Activated T-cell treated with anti-CD3 and anti-CD28 coated beads, Interleukin-2, amount 50 U/mL, for 24 hours (primary cell): ENCODE measurements at regions not wholly inside any gene's neighbourhood (a gene's known extent, or its start where the extent isn't known, plus 50 kb on each side); places are given as distances from the start of the nearest gene placed in this dataset.
"Not testable (repeated sequence)": the region's sequence is repeated elsewhere in the genome, so short reads cannot be mapped to it uniquely, and the experiment has no call there.

Source experiments
- DNase-seq: peaks from one replicate; pipeline ENCODE4 v3.0.0-alpha.2; 2020
- H3K27ac Mint-ChIP-seq: 2 replicates; pipeline ENCODE4 v1.8.0; 2020; ENCODE audit warnings: mild to moderate bottlenecking, mixed read lengths
- H3K27me3 Mint-ChIP-seq: 2 replicates; pipeline ENCODE4 v1.8.0; 2020; ENCODE audit warnings: mixed read lengths
- H3K36me3 Mint-ChIP-seq: 2 replicates; pipeline ENCODE4 v1.8.0; 2020; ENCODE audit warnings: low read depth, mixed read lengths
- H3K4me1 Mint-ChIP-seq: 2 replicates; pipeline ENCODE4 v1.8.0; 2020; ENCODE audit warnings: low read depth, mixed read lengths
- H3K4me3 Mint-ChIP-seq: 2 replicates; pipeline ENCODE4 v1.8.0; 2020; ENCODE audit warnings: mild to moderate bottlenecking, moderate library complexity, mixed read lengths
- H3K9me3 Mint-ChIP-seq: 2 replicates; pipeline ENCODE4 v1.8.0; 2020; ENCODE audit warnings: mixed read lengths

- no peaks in the 10 kb centered on the region for H3K36me3 Mint-ChIP-seq
- H3K27ac Mint-ChIP-seq, result no peak overlapping the region
- H3K27me3 Mint-ChIP-seq, result no peaks in the 10 kb centered on the region
- H3K9me3 Mint-ChIP-seq, result peaks cover 6% of the 10 kb centered on the region
- no peak overlapping the region for H3K4me3 Mint-ChIP-seq
- DNase-seq, result no peak
- no peaks in the 10 kb centered on the region for H3K4me1 Mint-ChIP-seq
Observed at GRCh38 chr5:92963800-92964199, 617.2 kb downstream of the NR2F1-AS1 start.

GRCh38 chr5:92962752-92963151 lies 618.3 kb downstream of the NR2F1-AS1 start:
- no peak for DNase-seq
- no peaks in the 10 kb centered on the region for H3K27me3 Mint-ChIP-seq
- no peak overlapping the region for H3K4me3 Mint-ChIP-seq
- H3K4me1 Mint-ChIP-seq, result no peaks in the 10 kb centered on the region
- H3K36me3 Mint-ChIP-seq, result no peaks in the 10 kb centered on the region
- peaks cover 5% of the 10 kb centered on the region for H3K9me3 Mint-ChIP-seq
- H3K27ac Mint-ChIP-seq, result no peak overlapping the region

GRCh38 chr5:92956886-92957285 lies 624.1 kb downstream of the NR2F1-AS1 start:
- DNase-seq, result no peak
- no peaks in the 10 kb centered on the region for H3K36me3 Mint-ChIP-seq
- no peak overlapping the region for H3K27ac Mint-ChIP-seq
- no peak overlapping the region for H3K4me3 Mint-ChIP-seq
- peaks cover 15% of the 10 kb centered on the region for H3K9me3 Mint-ChIP-seq
- no peaks in the 10 kb centered on the region for H3K4me1 Mint-ChIP-seq
- H3K27me3 Mint-ChIP-seq, result no peaks in the 10 kb centered on the region

- Mint-ChIP-seq H3K27ac (no peak overlapping the region), H3K9me3 (peaks cover 44% of the 10 kb centered on the region), H3K4me1 (no peaks in the 10 kb centered on the region), H3K4me3 (no peak overlapping the region), H3K36me3 (no peaks in the 10 kb centered on the region), H3K27me3 (no peaks in the 10 kb centered on the region)
- no peak for DNase-seq
Observed at GRCh38 chr5:92952243-92952642, 628.8 kb downstream of the NR2F1-AS1 start.

GRCh38 chr5:92951746-92952145 lies 629.3 kb downstream of the NR2F1-AS1 start:
- Mint-ChIP-seq H3K36me3 (no peaks in the 10 kb centered on the region), H3K4me3 (no peak overlapping the region), H3K4me1 (no peaks in the 10 kb centered on the region), H3K9me3 (peaks cover 44% of the 10 kb centered on the region), H3K27ac (no peak overlapping the region), H3K27me3 (no peaks in the 10 kb centered on the region)
- DNase-seq, result no peak

- H3K9me3 Mint-ChIP-seq, result peaks cover 29% of the 10 kb centered on the region
Observed at GRCh38 chr5:92946546-92946945, 634.5 kb downstream of the NR2F1-AS1 start.

GRCh38 chr5:92945605-92946097 lies 635.4 kb downstream of the NR2F1-AS1 start:
- no peaks in the 10 kb centered on the region for H3K4me1 Mint-ChIP-seq
- no peaks in the 10 kb centered on the region for H3K27me3 Mint-ChIP-seq
- H3K27ac Mint-ChIP-seq, result no peak overlapping the region
- H3K36me3 Mint-ChIP-seq, result no peaks in the 10 kb centered on the region
- DNase-seq, result no peak
- no peak overlapping the region for H3K4me3 Mint-ChIP-seq
- H3K9me3 Mint-ChIP-seq, result peaks cover 25% of the 10 kb centered on the region

More at GRCh38 chr5:92946546-92946945, 634.5 kb downstream of the NR2F1-AS1 start:
- no peak overlapping the region for H3K27ac Mint-ChIP-seq
- no peak for DNase-seq
- no peaks in the 10 kb centered on the region for H3K4me1 Mint-ChIP-seq
- H3K36me3 Mint-ChIP-seq, result no peaks in the 10 kb centered on the region
- H3K4me3 Mint-ChIP-seq, result no peak overlapping the region
- H3K27me3 Mint-ChIP-seq, result no peaks in the 10 kb centered on the region

- Mint-ChIP-seq H3K36me3 (no peaks in the 10 kb centered on the region), H3K27ac (no peak overlapping the region), H3K4me1 (no peaks in the 10 kb centered on the region), H3K9me3 (peaks cover 22% of the 10 kb centered on the region), H3K4me3 (no peak overlapping the region), H3K27me3 (no peaks in the 10 kb centered on the region)
- no peak for DNase-seq
Observed at GRCh38 chr5:92944903-92945604, 636.0 kb downstream of the NR2F1-AS1 start.

- DNase-seq, result no peak
- Mint-ChIP-seq H3K4me1 (no peaks in the 10 kb centered on the region), H3K4me3 (no peak overlapping the region), H3K36me3 (no peaks in the 10 kb centered on the region), H3K9me3 (peaks cover 17% of the 10 kb centered on the region), H3K27ac (no peak overlapping the region), H3K27me3 (no peaks in the 10 kb centered on the region)
Observed at GRCh38 chr5:92944337-92944736, 636.7 kb downstream of the NR2F1-AS1 start.

- no peaks in the 10 kb centered on the region for H3K4me1 Mint-ChIP-seq
- no peak for DNase-seq
- H3K36me3 Mint-ChIP-seq, result no peaks in the 10 kb centered on the region
- H3K27me3 Mint-ChIP-seq, result no peaks in the 10 kb centered on the region
- no peak overlapping the region for H3K27ac Mint-ChIP-seq
- no peak overlapping the region for H3K4me3 Mint-ChIP-seq
- peaks cover 7% of the 10 kb centered on the region for H3K9me3 Mint-ChIP-seq
Observed at GRCh38 chr5:92942762-92943161, 638.3 kb downstream of the NR2F1-AS1 start.

- no peak for DNase-seq
- Mint-ChIP-seq H3K9me3 (peaks cover 4% of the 10 kb centered on the region), H3K4me1 (no peaks in the 10 kb centered on the region), H3K27me3 (no peaks in the 10 kb centered on the region), H3K27ac (no peak overlapping the region), H3K36me3 (no peaks in the 10 kb centered on the region), H3K4me3 (no peak overlapping the region)
Observed at GRCh38 chr5:92941806-92942205, 639.2 kb downstream of the NR2F1-AS1 start.

- DNase-seq, result no peak
- Mint-ChIP-seq H3K36me3 (no peaks in the 10 kb centered on the region), H3K27ac (no peak overlapping the region), H3K4me1 (no peaks in the 10 kb centered on the region), H3K9me3 (peaks cover 8% of the 10 kb centered on the region), H3K4me3 (no peak overlapping the region), H3K27me3 (no peaks in the 10 kb centered on the region)
Observed at GRCh38 chr5:92939428-92939827, 641.6 kb downstream of the NR2F1-AS1 start.

GRCh38 chr5:92937396-92937795 lies 643.6 kb downstream of the NR2F1-AS1 start:
- H3K27me3 Mint-ChIP-seq, DNase-seq, H3K27ac Mint-ChIP-seq, H3K4me1 Mint-ChIP-seq, H3K4me3 Mint-ChIP-seq, H3K36me3 Mint-ChIP-seq, H3K9me3 Mint-ChIP-seq: not testable (repeated sequence)

GRCh38 chr5:92930057-92930456 lies 651.0 kb downstream of the NR2F1-AS1 start:
- no peak for DNase-seq
- Mint-ChIP-seq H3K27ac (no peak overlapping the region), H3K9me3 (peaks cover 4% of the 10 kb centered on the region), H3K4me1 (no peaks in the 10 kb centered on the region), H3K36me3 (no peaks in the 10 kb centered on the region), H3K27me3 (no peaks in the 10 kb centered on the region), H3K4me3 (no peak overlapping the region)

GRCh38 chr5:92927291-92927778 lies 653.7 kb downstream of the NR2F1-AS1 start:
- Mint-ChIP-seq H3K9me3 (peaks cover 3% of the 10 kb centered on the region), H3K36me3 (no peaks in the 10 kb centered on the region), H3K27me3 (no peaks in the 10 kb centered on the region), H3K4me1 (no peaks in the 10 kb centered on the region), H3K27ac (no peak overlapping the region), H3K4me3 (no peak overlapping the region)
- DNase-seq, result no peak
